K562 (cell line): ENCODE measurements at regions not wholly inside any gene's neighbourhood (a gene's known extent, or its start where the extent isn't known, plus 50 kb on each side); places are given as distances from the start of the nearest gene placed in this dataset.

Experiments
- ATAC-seq: fragments of 200-7000 bp; cut with Tn5 transposase; 3 replicates; pipeline ENCODE4 v1.9.1; 2020; ENCODE audit warnings: moderate library complexity
- BruUV-seq: library from RNA; stranded (reverse); fragments of 400-500 nt; replicated peaks from 2 replicates; lab custom pipeline; 2021; lab: Mats Ljungman, UMichigan
- CTCF ChIA-PET: fragments of 300-600 bp; formaldehyde crosslinking; extraction: SDS; loops from one replicate; lab custom pipeline; 2021; ENCODE audit warnings: low intra/inter-chr PET ratio; lab: Yijun Ruan, JAX
- POLR2A ChIA-PET: fragments of 300-600, 350-650 bp; sonication (Branson Sonifier 250); formaldehyde crosslinking; extraction: SDS; loops from one replicate; lab custom pipeline; 2021; ENCODE audit warnings: antibody characterized with exemption, inconsistent platforms; lab: Yijun Ruan, JAX
- DNase-seq, 4 experiments: peaks; one replicate each; pipeline versions ENCODE4 v3.0.0 to v3.0.0-alpha.2; 2011 to 2018; ENCODE audit warnings: low spot score in 3 of 4, mixed read lengths in 3 of 4; ENCODE audit errors: extremely low read depth in 1 of 4
- FAIRE-seq: peaks from 2 replicates; lab custom pipeline; 2011; peaks lifted over from hg19 to GRCh38; lab: Jason Lieb, UNC
- H2AFZ ChIP-seq: 2 replicates; pipeline ENCODE4 v1.6.0; 2011; ENCODE audit warnings: low read depth, low read length, control low read depth, inconsistent platforms
- H3K27ac ChIP-seq: fragments of 200-600 bp; 3 replicates; pipeline ENCODE4 v1.8.0; 2011; ENCODE audit warnings: low read depth, mild to moderate bottlenecking, control low read depth, inconsistent platforms, low read length, moderate library complexity, mixed read lengths; ENCODE audit errors: extremely low read depth
- H3K27me3 ChIP-seq, 2 experiments: fragments of 300-600 bp in 1 of 2; 2 replicates in 1 of 2; 3 replicates in 1 of 2; pipeline versions ENCODE4 v1.6.0 to v1.8.0; 2011; ENCODE audit warnings: inconsistent platforms in 2 of 2, low read length in 2 of 2, mild to moderate bottlenecking in 1 of 2, mixed read lengths in 1 of 2, moderate library complexity in 1 of 2; ENCODE audit not compliant: control insufficient read depth in 2 of 2, insufficient read depth in 2 of 2
- H3K36me3 ChIP-seq: fragments of 300-600 bp; 3 replicates; pipeline ENCODE4 v1.8.0; 2011; ENCODE audit warnings: mild to moderate bottlenecking, low read length, inconsistent platforms; ENCODE audit not compliant: control insufficient read depth, insufficient read depth
- H3K4me1 ChIP-seq, 2 experiments: fragments of 200-600 bp in 1 of 2; replicated peaks in 1 of 2; 2 replicates in 1 of 2; 3 replicates in 1 of 2; pipeline versions ENCODE4 v1.5.1 to v1.8.0; 2011; ENCODE audit warnings: inconsistent platforms in 2 of 2, low read length in 2 of 2, mild to moderate bottlenecking in 1 of 2, mixed read lengths in 1 of 2, moderate library complexity in 1 of 2; ENCODE audit not compliant: control insufficient read depth in 2 of 2, insufficient read depth in 2 of 2
- H3K4me2 ChIP-seq: 2 replicates; pipeline ENCODE4 v1.6.1; 2011; ENCODE audit warnings: low read length, control low read depth, inconsistent platforms, mixed read lengths; ENCODE audit not compliant: insufficient read depth
- H3K4me3 ChIP-seq: fragments of 200-600 bp; sonication (generic), shearing (Covaris generic); 2 replicates; pipeline ENCODE4 v1.5.1; 2016; ENCODE audit warnings: control low read depth, inconsistent platforms
- H3K79me2 ChIP-seq: fragments of 200-600 bp; 3 replicates; pipeline ENCODE4 v1.8.0; 2011; ENCODE audit warnings: low read length, inconsistent platforms; ENCODE audit not compliant: control insufficient read depth, insufficient read depth
- H3K9ac ChIP-seq, 2 experiments: 2 replicates each; pipeline versions ENCODE4 v1.6.0 to v1.6.1; 2011; ENCODE audit warnings: low read depth in 2 of 2, low read length in 2 of 2, control low read depth in 1 of 2, inconsistent platforms in 1 of 2, mild to moderate bottlenecking in 1 of 2, mixed read lengths in 1 of 2; ENCODE audit not compliant: insufficient read depth in 1 of 2
- H3K9me1 ChIP-seq: one replicate; pipeline ENCODE4 v1.6.0; 2011; ENCODE audit warnings: inconsistent platforms, mild to moderate bottlenecking, low read length, moderate library complexity; ENCODE audit not compliant: control insufficient read depth, insufficient read depth
- H3K9me3 ChIP-seq: replicated peaks from 2 replicates; pipeline ENCODE4 v1.5.1; 2011; ENCODE audit warnings: low read depth, low read length, inconsistent platforms; ENCODE audit not compliant: control insufficient read depth, insufficient read depth
- H4K20me1 ChIP-seq: replicated peaks from 2 replicates; pipeline ENCODE4 v1.6.1; 2011; ENCODE audit warnings: low read length, inconsistent platforms, mixed read lengths; ENCODE audit not compliant: control insufficient read depth, insufficient read depth
- ADNP ChIP-seq: fragments of 200-800 bp; sonication (Bioruptor generic); IDR thresholded peaks from 2 replicates; pipeline ENCODE4 v1.6.1; 2016; ENCODE audit warnings: missing genetic modification characterization, missing compliant biosample characterization
- CHD2 ChIP-seq: IDR thresholded peaks from 2 replicates; pipeline ENCODE4 v1.6.1; 2011; ENCODE audit warnings: low read depth, low read length
- FOXA3 ChIP-seq, 2 experiments: fragments of 450-650 bp in 1 of 2; sonication (generic) in 1 of 2; formaldehyde crosslinking; IDR thresholded peaks in 1 of 2; conservative IDR thresholded peaks in 1 of 2; 2 replicates each; pipeline versions ENCODE4 v1.4.0 to v1.8.0; 2020 to 2022; ENCODE audit warnings: mild to moderate bottlenecking in 2 of 2, missing genetic modification reagents in 1 of 2
- GABPB1 ChIP-seq: sonication (generic); formaldehyde crosslinking; IDR thresholded peaks from 2 replicates; pipeline ENCODE4 v1.8.0; 2022; ENCODE audit warnings: mild to moderate bottlenecking, missing genetic modification reagents
- NFXL1 ChIP-seq: fragments of 450-650 bp; formaldehyde crosslinking; IDR thresholded peaks from 2 replicates; pipeline ENCODE4 v1.4.0; 2021; ENCODE audit warnings: mild to moderate bottlenecking
- NR4A1 ChIP-seq, 2 experiments: fragments of 250-450 bp in 1 of 2; fragments of 450-650 bp in 1 of 2; sonication (Bioruptor Pico) in 1 of 2; IDR thresholded peaks; 2 replicates each; pipeline versions ENCODE4 v1.4.0 to v1.6.1; 2016 to 2020; ENCODE audit warnings: mild to moderate bottlenecking in 2 of 2, missing compliant biosample characterization in 1 of 2, missing genetic modification characterization in 1 of 2, moderate library complexity in 1 of 2
- POLR3A ChIP-seq: IDR thresholded peaks from 2 replicates; pipeline ENCODE4 v1.6.1; 2011; ENCODE audit warnings: borderline replicate concordance, mild to moderate bottlenecking, moderate library complexity; ENCODE audit not compliant: insufficient read length, insufficient read depth; ENCODE audit errors: extremely low read depth
- RB1 ChIP-seq: fragments of 450-650 bp; IDR thresholded peaks from 2 replicates; pipeline ENCODE4 v1.6.1; 2017; ENCODE audit warnings: low read depth, mild to moderate bottlenecking
- TARDBP ChIP-seq: fragments of 450-650 bp; IDR thresholded peaks from 2 replicates; pipeline ENCODE4 v1.6.1; 2016
- ZBTB26 ChIP-seq: fragments of 450-650 bp; formaldehyde crosslinking; IDR thresholded peaks from 2 replicates; pipeline ENCODE4 v1.4.0; 2022; ENCODE audit warnings: missing genetic modification characterization
- ZBTB33 ChIP-seq: sonication (generic); formaldehyde crosslinking; IDR thresholded peaks from 2 replicates; pipeline ENCODE4 v1.8.1; 2023; ENCODE audit warnings: mild to moderate bottlenecking, missing genetic modification reagents
- WGBS: fragments of 100-300 bp; shearing (Covaris generic); methylation state at CpG from one replicate; pipeline ENCODE4 v1.1.6; 2016; ENCODE audit warnings: low coverage, mixed read lengths; ENCODE audit not compliant: insufficient coverage; ENCODE audit errors: missing lambda C conversion rate; 5-methylcytosine and 5-hydroxymethylcytosine counted together
- in situ Hi-C: fragments of 300-500 bp; cut with MboI; formaldehyde crosslinking; loops from 4 replicates; pipeline ENCODE4 v1.15.0; 2018; ENCODE audit warnings: inconsistent platforms, mixed read lengths
- intact Hi-C: fragments of 100-400 bp; cut with micrococcal nuclease; formaldehyde crosslinking; loops from 2 replicates; pipeline ENCODE4 v1.14.2; 2022

DNA sequence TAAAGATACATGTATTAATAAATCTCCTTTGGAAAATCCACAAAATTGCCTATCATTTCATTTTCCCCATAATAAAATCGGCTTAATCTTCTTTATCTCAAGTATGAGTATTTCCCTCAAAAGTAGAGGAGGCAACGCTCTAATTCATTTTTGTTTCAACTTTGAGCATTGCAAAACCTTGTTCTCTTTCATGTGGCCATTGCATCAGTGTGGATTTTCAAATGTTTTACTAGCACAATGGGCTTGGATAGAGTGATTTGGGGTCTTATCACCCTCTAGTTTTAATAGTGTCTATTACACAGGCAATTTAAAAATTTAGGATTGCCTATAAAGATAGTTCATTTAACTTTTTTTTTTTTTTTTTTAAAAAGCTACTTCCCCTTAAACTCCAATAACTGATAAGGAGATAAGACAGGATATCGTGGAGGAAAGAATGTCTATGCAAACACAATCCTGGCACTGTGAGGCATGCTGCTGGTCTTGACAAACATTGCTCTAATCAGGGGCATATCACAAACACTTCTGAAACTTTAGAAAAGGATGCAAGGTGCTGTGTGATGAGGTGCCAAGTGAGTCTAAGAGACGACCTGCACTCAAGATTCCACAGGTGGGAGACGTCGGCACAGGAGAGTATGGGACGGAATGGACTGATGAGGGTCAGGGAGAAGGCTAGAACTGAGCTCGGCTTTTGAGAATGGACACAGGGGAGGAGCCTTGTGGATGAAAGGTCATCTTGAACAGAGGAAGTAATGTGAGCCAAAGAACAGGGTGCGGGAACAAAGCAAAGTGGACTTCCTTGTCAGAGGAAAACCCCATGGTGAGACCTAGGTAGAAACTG lies 199.7 kb downstream of the IRS2 start (continued):
- no peak for TF ChIP-seq GABPB1 (CRISPR knock-in tag)
- TF ChIP-seq, all 486 proteins: peak for 0

GRCh38 chr13:109584844-109585361 lies 201.5 kb downstream of the IRS2 start:
- H2AFZ ChIP-seq: no peak overlapping the region
- TF ChIP-seq CHD2 (no peak), ADNP (no peak), NR4A1 (CRISPR knock-in tag; IDR thresholded peaks at IDR 0.05) (no peak), NR4A1 (tag; IDR thresholded peaks at IDR 0.05) (no peak), POLR3A (no peak), NFXL1 (CRISPR knock-in tag) (no peak), ZBTB33 (no peak), RB1 (no peak), ZBTB26 (CRISPR knock-in tag) (no peak), TARDBP (no peak), FOXA3 (CRISPR knock-in tag; conservative IDR thresholded peaks at IDR 0.05 in 1 of 2, IDR thresholded peaks at IDR 0.05 in 1 of 2) (no peak)
- TF ChIP-seq, all 486 proteins: peak for 0
- Histone ChIP-seq H3K27me3 (no peaks in the 10 kb centered on the region), H3K4me3 (no peak overlapping the region), H3K4me2 (no peak overlapping the region), H4K20me1 (no peaks in the 10 kb centered on the region), H3K36me3 (no peaks in the 10 kb centered on the region), H3K79me2 (no peaks in the 10 kb centered on the region), H3K27ac (no peak overlapping the region), H3K9ac (no peak overlapping the region), H3K9me3 (no peaks in the 10 kb centered on the region), H3K9me1 (no peaks in the 10 kb centered on the region), H3K4me1 (no peaks in the 10 kb centered on the region)
- no TSS peak for BruUV-seq
- intact Hi-C loops (no loop called here), in situ Hi-C loops (no loop called here)
- CTCF ChIA-PET: no interaction called here
- POLR2A ChIA-PET: no interaction called here
- no peak for FAIRE-seq
- 0% methylated on average over 5 of the region's 5 CpGs for WGBS
- ATAC-seq: no peak
- no peak for DNase-seq
